HEK293 (cell line): ENCODE measurements at regions not wholly inside any gene's neighbourhood (a gene's known extent, or its start where the extent isn't known, plus 50 kb on each side); places are given as distances from the start of the nearest gene placed in this dataset.

ENCODE experiments used
- CTCF ChIA-PET: fragments of 350-600 bp; formaldehyde crosslinking; extraction: SDS; loops from one replicate; lab custom pipeline; 2021; ENCODE audit warnings: antibody characterized with exemption; lab: Yijun Ruan, JAX
- POLR2A ChIA-PET: fragments of 300-600 bp; formaldehyde crosslinking; extraction: SDS; loops from one replicate; lab custom pipeline; 2020; ENCODE audit warnings: antibody characterized with exemption, inconsistent platforms; lab: Yijun Ruan, JAX
- H3K27ac ChIP-seq: fragments of 200-500 bp; sonication (Bioruptor generic); 2 replicates; pipeline ENCODE4 v1.5.1; 2014; ENCODE audit warnings: low read depth, low read length, control low read depth, inconsistent platforms; ENCODE audit errors: extremely low read depth
- H3K36me3 ChIP-seq, 2 experiments: fragments of 200-500 bp in 1 of 2; sonication (Bioruptor generic) in 1 of 2; 1 replicate in 1 of 2; 2 replicates in 1 of 2; pipeline ENCODE4 v1.5.1; 2014 to 2017; ENCODE audit warnings: inconsistent platforms in 2 of 2, low read length in 2 of 2; ENCODE audit not compliant: control insufficient read depth in 2 of 2, insufficient read depth in 1 of 2
- H3K4me1 ChIP-seq: fragments of 200-500 bp; sonication (Bioruptor generic); 2 replicates; pipeline ENCODE4 v1.5.1; 2014; ENCODE audit warnings: mild to moderate bottlenecking, low read length, inconsistent platforms; ENCODE audit not compliant: control insufficient read depth, insufficient read depth
- H3K4me3 ChIP-seq: 2 replicates; pipeline ENCODE4 v1.5.1; 2011; ENCODE audit warnings: low read depth, mild to moderate bottlenecking, control low read depth, low read length, moderate library complexity
- H3K9me3 ChIP-seq: fragments of 200-500 bp; sonication (Bioruptor generic); 2 replicates; pipeline ENCODE4 v1.5.1; 2014; ENCODE audit warnings: low read depth, low read length, inconsistent platforms; ENCODE audit not compliant: control insufficient read depth, insufficient read depth
- KLF17 ChIP-seq: fragments of 450-650 bp; formaldehyde crosslinking; IDR thresholded peaks from 2 replicates; pipeline ENCODE4 v1.5.1; 2016; ENCODE audit warnings: missing biosample characterization, missing genetic modification characterization
- PRDM10 ChIP-seq: fragments of 450-650 bp; formaldehyde crosslinking; IDR thresholded peaks from 2 replicates; pipeline ENCODE4 v1.5.1; 2016; ENCODE audit warnings: missing biosample characterization, missing genetic modification characterization
- PRDM2 ChIP-seq: fragments of 450-650 bp; formaldehyde crosslinking; IDR thresholded peaks from 2 replicates; pipeline ENCODE4 v1.5.1; 2016; ENCODE audit warnings: missing biosample characterization, missing genetic modification characterization, borderline replicate concordance
- ZIC2 ChIP-seq: fragments of 450-650 bp; formaldehyde crosslinking; IDR thresholded peaks from 2 replicates; pipeline ENCODE4 v1.5.1; 2016; ENCODE audit warnings: missing biosample characterization, missing genetic modification characterization
- ZNF114 ChIP-seq: fragments of 450-650 bp; formaldehyde crosslinking; IDR thresholded peaks from 2 replicates; pipeline ENCODE4 v1.5.0; 2017; ENCODE audit warnings: missing biosample characterization, missing genetic modification characterization
- ZNF248 ChIP-seq: fragments of 450-650 bp; formaldehyde crosslinking; IDR thresholded peaks from 2 replicates; pipeline ENCODE4 v1.5.1; 2017; ENCODE audit warnings: missing biosample characterization, missing genetic modification characterization
- ZNF280C ChIP-seq: fragments of 450-650 bp; formaldehyde crosslinking; IDR thresholded peaks from 2 replicates; pipeline ENCODE4 v1.5.1; 2016; ENCODE audit warnings: missing biosample characterization, missing genetic modification characterization
- ZNF391 ChIP-seq: fragments of 450-650 bp; formaldehyde crosslinking; IDR thresholded peaks from 2 replicates; pipeline ENCODE4 v1.5.1; 2016; ENCODE audit warnings: low read depth, missing biosample characterization, missing genetic modification characterization, borderline replicate concordance
- ZNF404 ChIP-seq: fragments of 450-650 bp; formaldehyde crosslinking; IDR thresholded peaks from 2 replicates; pipeline ENCODE4 v1.5.1; 2017; ENCODE audit warnings: missing biosample characterization, missing genetic modification characterization
- ZNF530 ChIP-seq: fragments of 450-650 bp; formaldehyde crosslinking; IDR thresholded peaks from 2 replicates; pipeline ENCODE4 v1.5.1; 2016; ENCODE audit warnings: low read depth, missing biosample characterization, missing genetic modification characterization
- ZNF548 ChIP-seq: fragments of 450-650 bp; formaldehyde crosslinking; IDR thresholded peaks from 2 replicates; pipeline ENCODE4 v1.5.1; 2016; ENCODE audit warnings: missing biosample characterization, missing genetic modification characterization
- ZNF549 ChIP-seq: fragments of 450-650 bp; IDR thresholded peaks from 2 replicates; pipeline ENCODE4 v1.5.1; 2018; ENCODE audit warnings: missing biosample characterization, missing genetic modification characterization, mild to moderate bottlenecking, inconsistent platforms, moderate library complexity
- ZNF558 ChIP-seq: fragments of 450-650 bp; formaldehyde crosslinking; IDR thresholded peaks from 2 replicates; pipeline ENCODE4 v1.5.1; 2016; ENCODE audit warnings: missing biosample characterization, missing genetic modification characterization
- ZNF560 ChIP-seq: fragments of 450-650 bp; formaldehyde crosslinking; IDR thresholded peaks from 2 replicates; pipeline ENCODE4 v1.5.1; 2017; ENCODE audit warnings: missing biosample characterization, missing genetic modification characterization, borderline replicate concordance
- ZNF600 ChIP-seq: fragments of 450-650 bp; formaldehyde crosslinking; IDR thresholded peaks from 2 replicates; pipeline ENCODE4 v1.5.1; 2016; ENCODE audit warnings: missing biosample characterization, missing genetic modification characterization
- ZNF639 ChIP-seq: fragments of 450-650 bp; formaldehyde crosslinking; IDR thresholded peaks from 2 replicates; pipeline ENCODE4 v1.5.1; 2016; ENCODE audit warnings: missing biosample characterization, missing genetic modification characterization
- ZNF707 ChIP-seq: fragments of 450-650 bp; formaldehyde crosslinking; IDR thresholded peaks from 2 replicates; pipeline ENCODE4 v1.5.1; 2016; ENCODE audit warnings: missing biosample characterization, missing genetic modification characterization
- ZNF776 ChIP-seq: fragments of 450-650 bp; formaldehyde crosslinking; IDR thresholded peaks from 2 replicates; pipeline ENCODE4 v1.5.0; 2017; ENCODE audit warnings: missing biosample characterization, missing genetic modification characterization, borderline replicate concordance
- ZSCAN18 ChIP-seq: fragments of 450-650 bp; formaldehyde crosslinking; IDR thresholded peaks from 2 replicates; pipeline ENCODE4 v1.5.1; 2016; ENCODE audit warnings: missing biosample characterization, missing genetic modification characterization

GRCh38 chr3:69445498-69445897 is 59.6 kb upstream of the FRMD4B start:
- CTCF ChIA-PET: no interaction called here
- no peaks in the 10 kb centered on the region for H3K4me1 ChIP-seq
- H3K9me3 ChIP-seq: no peaks in the 10 kb centered on the region
- POLR2A ChIA-PET: no interaction called here
- H3K27ac ChIP-seq: no peak overlapping the region
- H3K36me3 ChIP-seq: no peaks in the 10 kb centered on the region
- no peak overlapping the region for H3K4me3 ChIP-seq
- TF ChIP-seq ZNF280C (tag by site-specific recombination): no peak
- no peak for TF ChIP-seq KLF17
- peak; percentile 17; the same call in 1 of the 2 replicates for TF ChIP-seq PRDM10 (tag by site-specific recombination)
- TF ChIP-seq ZNF776 (tag by site-specific recombination): no peak

- Histone ChIP-seq H3K4me1 (no peaks in the 10 kb centered on the region), H3K36me3 (no peaks in the 10 kb centered on the region), H3K4me3 (no peak overlapping the region), H3K9me3 (no peaks in the 10 kb centered on the region), H3K27ac (no peak overlapping the region)
- POLR2A ChIA-PET: no interaction called here
- CTCF ChIA-PET: interaction anchor here (0.5 kb wide), 1 partner anchor 134 kb away, joined by 3 read pairs; no protein-coding TSS in a partner anchor
- TF ChIP-seq ZNF600 (tag by site-specific recombination): no peak
- TF ChIP-seq ZIC2: no peak
- no peak for TF ChIP-seq ZNF707
- TF ChIP-seq ZNF548 (tag by site-specific recombination): no peak
- no peak for TF ChIP-seq ZNF404 (tag by site-specific recombination)
- TF ChIP-seq ZNF114 (tag by site-specific recombination): no peak
- TF ChIP-seq ZNF558 (tag by site-specific recombination): no peak
- TF ChIP-seq ZNF560 (tag by site-specific recombination): no peak
- no peak for TF ChIP-seq ZNF549 (tag by site-specific recombination)
- no peak for TF ChIP-seq ZNF639 (tag by site-specific recombination)
- TF ChIP-seq ZNF530: no peak
- TF ChIP-seq PRDM2 (tag by site-specific recombination): no peak
- TF ChIP-seq ZNF391 (tag by site-specific recombination): no peak
- no peak for TF ChIP-seq ZNF248 (tag by site-specific recombination)
- TF ChIP-seq ZSCAN18 (tag by site-specific recombination): no peak
These were observed 59.1 kb upstream of the FRMD4B start for GRCh38 chr3:69445024-69445423.
